ENCODE measurements at regions not wholly inside any gene's neighbourhood (a gene's known extent, or its start where the extent isn't known, plus 50 kb on each side); places are given as distances from the start of the nearest gene placed in this dataset.

- no peak for DNase-seq
Observed at GRCh38 chr22:48376936-48377712, 1450.5 kb downstream of the BRD1 start.

DNA sequence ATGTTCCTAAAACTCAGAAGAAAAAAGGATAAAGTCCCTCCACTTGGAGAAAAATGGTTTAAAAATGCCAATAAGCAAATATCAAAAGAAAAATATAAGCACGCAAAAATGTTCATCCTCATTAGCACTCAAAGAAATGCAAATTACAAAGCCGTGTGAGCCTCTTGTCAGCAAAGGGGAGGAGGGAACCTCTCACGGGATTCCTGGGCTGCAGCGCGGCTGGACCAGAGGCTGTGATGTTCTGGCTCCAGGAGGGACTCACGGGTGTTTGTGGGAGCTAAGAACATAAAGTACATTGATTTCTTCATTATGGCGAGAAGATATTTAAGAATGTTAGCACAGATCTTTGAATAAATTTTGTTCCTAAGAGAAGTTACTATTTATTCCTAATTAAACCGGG is 1451.2 kb downstream of the BRD1 start:
- DNase-seq = no peak

GRCh38 chr22:48373626-48374173 is 1454.0 kb downstream of the BRD1 start:
- DNase-seq = no peak

- DNase-seq = no peak
Observed at GRCh38 chr22:48372390-48372789, 1455.3 kb downstream of the BRD1 start.

- DNase-seq = no peak
Observed at GRCh38 chr22:48371391-48371790, 1456.3 kb downstream of the BRD1 start.

DNA sequence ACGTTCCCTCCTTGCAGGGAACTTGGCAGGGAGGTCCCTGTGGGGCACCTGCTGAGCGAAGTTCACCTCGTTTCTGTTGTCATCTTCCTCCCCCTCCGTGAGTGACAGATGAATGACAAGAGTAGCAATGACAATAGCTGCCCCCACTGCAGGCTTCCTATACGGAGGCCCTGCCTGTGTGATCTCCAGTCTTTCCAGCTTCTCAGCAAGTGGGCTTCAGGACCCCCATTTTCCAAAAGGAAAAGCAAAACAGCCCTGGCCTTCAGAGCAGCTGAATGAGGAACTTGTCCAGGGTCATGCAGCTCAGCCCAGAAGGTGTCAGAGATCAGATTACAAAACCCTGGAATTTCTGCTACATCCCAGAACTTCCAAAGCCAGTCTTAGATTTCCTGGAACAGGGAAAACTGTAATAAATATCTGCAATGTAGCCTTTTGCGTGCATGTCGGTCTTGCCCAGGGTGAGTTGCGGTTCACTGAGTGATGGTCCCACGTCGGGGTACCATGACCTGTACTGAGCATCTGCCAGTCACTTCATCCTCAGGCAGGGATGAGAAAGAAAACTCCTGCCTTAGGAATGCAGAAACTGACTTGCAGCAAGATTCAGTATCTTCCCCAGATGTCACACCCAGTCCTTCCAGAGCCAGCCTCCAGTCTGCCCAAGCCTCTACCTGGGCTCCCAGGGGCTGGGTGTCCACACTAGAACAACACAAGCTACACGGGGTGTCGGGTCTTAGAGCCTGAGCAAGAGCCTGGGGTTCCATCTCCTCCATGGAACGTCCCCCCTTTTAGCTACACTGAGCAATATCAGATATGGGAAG is 1457.0 kb downstream of the BRD1 start:
- DNase-seq = no peak

DNA sequence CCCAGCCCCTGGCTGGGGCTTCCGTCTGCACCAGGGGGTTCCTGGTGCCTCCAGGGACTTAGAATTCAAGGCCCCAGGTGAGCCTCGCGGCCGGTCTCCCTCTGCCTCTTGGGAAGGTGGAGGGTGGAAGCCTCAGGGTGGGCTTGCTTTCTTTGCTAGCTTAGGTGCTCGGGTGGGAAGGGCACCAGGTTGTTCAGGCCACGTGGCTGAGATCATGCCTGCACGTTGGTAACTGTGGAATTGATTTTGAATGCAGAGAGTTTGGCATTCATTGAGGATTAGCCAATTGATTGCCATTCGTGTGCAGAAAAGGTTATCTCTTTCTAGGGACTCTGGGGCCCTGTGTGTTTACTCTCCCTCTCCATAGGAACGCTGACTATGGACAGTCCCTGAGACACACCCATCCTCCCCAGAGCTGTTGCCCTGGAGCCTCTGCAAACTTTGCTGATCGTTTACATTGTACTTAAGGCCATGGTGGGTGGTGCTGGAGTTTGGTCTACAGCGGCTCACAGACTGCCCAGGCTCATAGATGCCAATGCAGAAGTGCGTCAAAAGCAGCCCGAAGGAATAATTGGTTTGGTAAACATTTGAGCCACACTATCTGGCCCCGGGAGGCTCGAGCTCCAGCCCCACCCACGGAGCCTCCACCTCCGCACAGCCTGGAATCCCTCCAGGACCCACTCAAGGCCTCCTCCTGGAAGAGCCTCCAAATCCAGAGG is 1457.7 kb downstream of the BRD1 start:
- no peak for DNase-seq

- no peak for DNase-seq
Observed at GRCh38 chr22:48368975-48369525, 1458.6 kb downstream of the BRD1 start.

- DNase-seq = no peak
Observed at GRCh38 chr22:48367731-48368130, 1459.9 kb downstream of the BRD1 start.

DNA sequence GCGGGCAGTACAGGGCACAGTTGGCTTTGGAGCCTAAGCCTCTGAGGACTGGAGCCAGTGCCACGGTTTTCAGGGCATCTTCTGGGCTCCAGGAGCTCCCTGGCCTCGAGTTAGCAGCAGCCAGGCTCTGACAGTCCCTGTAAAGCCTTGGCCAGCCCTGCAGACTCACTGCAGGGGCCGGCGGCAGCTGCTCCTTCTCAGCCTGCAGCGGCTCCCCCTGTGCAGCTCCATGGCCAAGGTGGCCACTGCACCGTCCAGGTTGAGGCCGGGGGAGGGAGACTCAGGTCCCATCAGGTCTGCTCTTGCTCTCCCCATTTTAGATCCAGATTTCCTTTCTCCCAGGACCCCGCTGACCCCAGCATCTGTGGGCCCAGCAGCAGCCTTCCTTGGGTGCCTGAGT is 1461.1 kb downstream of the BRD1 start:
- no peak for DNase-seq

DNA sequence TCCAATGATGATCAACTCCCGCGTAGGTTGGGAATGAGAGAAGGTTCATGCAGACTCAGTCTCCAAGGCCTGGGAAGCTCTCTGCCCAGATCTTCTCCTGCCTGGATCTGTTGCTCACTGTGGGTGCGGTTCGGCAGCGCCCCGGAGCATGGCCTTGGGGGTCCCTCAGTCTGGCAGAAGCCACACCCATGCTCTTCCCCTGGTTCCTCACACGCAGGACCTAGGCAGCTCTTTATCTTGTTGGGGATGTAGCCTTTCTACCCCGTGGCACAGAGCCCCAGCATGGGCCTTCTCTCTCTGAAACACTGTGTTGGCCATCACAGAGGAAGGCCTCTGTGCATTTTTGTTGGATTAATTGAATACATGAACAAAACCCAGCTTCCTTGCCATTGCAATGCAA is 1461.6 kb downstream of the BRD1 start:
- DNase-seq = no peak

DNA sequence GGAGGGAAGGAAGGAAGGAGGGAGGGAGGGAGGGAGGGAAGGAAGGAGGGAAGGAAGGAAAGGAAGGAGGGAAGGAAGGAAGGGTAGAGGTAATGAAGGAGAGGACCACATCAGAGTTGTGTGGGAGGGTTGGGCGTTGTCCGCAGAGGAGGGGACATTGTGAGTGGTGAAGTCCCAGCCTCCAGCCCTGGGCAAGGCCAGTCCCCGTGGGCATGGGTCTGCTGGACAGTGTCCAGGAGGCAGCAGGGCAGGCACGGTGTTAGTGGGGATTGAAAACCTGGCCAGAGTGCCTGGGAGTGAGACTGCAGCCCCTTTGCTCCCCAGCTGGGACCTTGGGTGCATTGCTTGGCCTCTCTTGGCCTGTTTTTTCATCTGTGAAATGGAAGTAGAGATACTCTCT is 1462.3 kb downstream of the BRD1 start:
- DNase-seq = no peak

DNA sequence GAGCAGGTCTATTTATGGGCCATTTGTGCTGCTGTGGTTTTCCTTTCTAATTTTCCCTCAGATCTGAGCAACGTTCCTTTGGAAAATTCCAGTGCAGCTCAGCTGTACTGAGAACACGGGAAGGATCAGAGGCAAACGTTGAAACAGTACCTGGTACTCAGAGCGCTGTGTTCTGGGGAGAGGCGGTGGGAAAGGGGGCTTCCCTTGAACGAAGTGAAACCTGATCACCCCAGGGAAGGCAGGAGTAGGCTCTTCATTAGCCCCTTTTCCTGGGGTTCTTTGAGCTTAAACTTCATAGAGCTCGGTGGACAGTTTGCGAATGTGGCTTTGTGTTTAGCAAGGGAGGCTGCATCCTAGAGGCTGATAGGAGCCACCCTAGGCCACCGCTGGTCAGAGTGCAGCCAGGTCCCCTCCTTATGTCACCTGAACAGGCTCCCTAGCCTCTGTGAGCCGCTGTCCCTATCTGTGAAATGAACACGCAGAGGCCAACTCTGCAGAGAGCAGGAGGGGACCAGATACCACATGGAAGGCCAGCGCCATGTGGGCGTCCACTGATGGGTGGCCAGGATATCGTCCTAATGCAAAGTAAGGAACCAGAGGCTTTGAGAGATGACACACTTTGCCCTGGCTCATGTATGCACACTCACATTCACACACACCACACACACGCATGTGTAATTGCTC is 1464.8 kb downstream of the BRD1 start:
- no peak for DNase-seq

DNA sequence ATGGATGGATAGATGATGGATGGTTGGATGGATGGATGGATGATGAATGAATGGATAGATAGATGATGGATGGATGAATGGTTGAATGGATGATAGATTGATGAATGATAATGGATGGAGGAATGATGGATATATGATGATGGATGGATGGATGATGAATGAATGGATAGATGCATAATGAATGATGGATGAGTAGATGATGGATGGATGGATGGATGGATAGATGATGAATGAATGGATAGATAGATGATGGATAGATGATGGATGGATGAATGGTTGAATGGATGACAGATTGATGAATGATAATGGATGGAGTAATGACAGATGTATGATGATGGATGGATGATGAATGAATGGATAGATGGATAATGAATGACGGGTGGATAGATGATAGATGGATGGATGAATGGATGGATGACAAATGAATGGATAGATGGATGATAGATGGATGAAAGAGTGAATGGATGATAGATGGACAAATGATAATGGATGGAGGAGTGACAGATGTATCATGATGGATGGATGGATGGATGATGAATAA is 1466.5 kb downstream of the BRD1 start:
- no peak for DNase-seq

DNA sequence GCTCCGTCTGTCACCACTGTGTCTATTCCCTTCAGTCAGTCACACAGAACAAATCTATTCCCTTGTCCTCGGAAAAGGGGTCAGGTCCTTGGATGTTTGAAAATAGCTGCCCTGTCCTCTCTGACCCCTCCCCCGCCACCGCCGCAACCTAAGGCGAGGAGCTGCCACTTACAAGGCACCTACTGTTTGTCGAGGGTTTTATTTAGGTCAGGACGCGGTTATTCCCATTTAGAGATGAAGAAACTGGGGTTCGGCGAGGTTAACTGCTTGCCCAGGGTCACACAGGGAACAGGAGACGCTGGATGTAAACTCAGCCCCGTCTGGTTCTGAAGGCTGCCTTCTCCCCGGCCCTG is 1468.1 kb downstream of the BRD1 start:
- no peak for DNase-seq

GRCh38 chr22:48358886-48359612 is 1468.6 kb downstream of the BRD1 start:
- DNase-seq = no peak

- DNase-seq = no peak
Observed at GRCh38 chr22:48357961-48358360, 1469.7 kb downstream of the BRD1 start.

DNA sequence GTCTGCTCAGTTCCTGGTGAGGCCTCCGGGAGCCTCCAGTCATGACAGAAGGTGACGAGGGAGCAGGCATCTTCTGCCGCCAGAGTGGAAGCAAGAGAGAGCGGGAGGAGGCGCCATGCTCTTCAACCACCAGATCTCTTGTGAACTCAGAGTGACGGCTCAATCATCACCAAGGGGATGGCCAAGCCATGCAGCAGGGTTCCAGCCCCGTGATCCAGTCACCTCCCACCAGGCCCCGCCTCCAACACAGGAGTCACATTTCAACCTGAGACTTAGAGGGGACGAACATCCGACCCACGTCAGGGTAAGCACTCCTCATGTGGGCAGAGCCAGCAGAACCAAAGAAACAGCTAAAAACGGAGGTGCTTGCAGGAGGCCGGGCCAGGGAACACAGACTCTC is 1470.5 kb downstream of the BRD1 start:
- DNase-seq = no peak

DNA sequence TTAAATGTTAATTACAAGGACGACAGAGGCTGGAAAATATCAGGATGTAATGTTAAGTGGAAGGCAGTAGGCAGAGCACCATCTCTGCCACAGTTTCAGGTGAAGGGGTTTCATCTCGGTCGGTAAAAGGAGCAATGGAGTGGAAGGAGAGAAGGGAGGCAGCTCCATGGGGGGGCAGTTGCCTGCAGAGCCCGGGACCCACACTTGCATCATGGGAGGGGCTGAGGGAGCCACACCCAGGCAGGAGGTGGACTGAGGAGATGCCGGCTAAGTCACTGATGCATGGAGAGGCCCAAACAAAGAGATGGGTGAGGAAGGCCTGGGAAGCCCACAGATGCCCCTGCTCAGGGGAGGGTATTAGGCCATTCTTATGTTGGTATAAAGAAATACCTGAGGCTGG is 1470.9 kb downstream of the BRD1 start:
- no peak for DNase-seq

- no peak for DNase-seq
Observed at GRCh38 chr22:48354096-48354495, 1473.6 kb downstream of the BRD1 start.

- DNase-seq = no peak
Observed at GRCh38 chr22:48353116-48353947, 1474.3 kb downstream of the BRD1 start.

All from activated effector memory CD4-positive, alpha-beta T cell treated with Interleukin-2 at 50 U/mL for 16 hours (primary cell).